ENCODE measurements at regions not wholly inside any gene's neighbourhood (a gene's known extent, or its start where the extent isn't known, plus 50 kb on each side); places are given as distances from the start of the nearest gene placed in this dataset.
A peak's percentile ranks its signal among the peaks of the same experiment; 100 is the strongest.

DNA sequence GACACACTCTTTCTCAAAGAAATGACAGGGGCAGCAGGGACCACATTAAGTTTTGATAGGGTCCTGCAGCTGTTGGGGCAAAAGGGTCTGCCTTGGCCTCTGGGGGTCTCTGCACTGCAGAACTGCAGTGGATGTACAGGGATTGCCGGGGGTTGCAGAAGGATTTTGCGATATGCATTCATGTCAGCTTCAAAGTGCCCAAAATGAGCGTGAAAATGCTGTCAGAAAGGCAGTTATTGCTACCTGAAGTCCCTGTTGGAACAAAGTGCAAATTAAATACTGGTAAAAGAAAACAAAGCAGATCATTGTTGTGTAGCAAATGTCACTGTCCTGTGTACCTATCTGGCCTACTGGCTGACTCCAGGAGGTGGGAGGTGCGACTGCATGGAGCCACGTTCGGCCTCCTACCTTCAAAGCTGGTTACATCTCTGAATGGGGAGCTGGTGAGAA, 78.8 kb upstream of the MAP4K3 start:
- Histone ChIP-seq H3K4ac (ENCODE audit: low read depth in 1 of 2, low read length in 2 of 2) (peak overlapping the region; percentile 17 to 28), H2BK12ac (ENCODE audit: low read length in 2 of 2) (peak overlapping the region; percentile 78 to 89), H3K4me2 (ENCODE audit: low read length, poor library complexity, severe bottlenecking) (no peak overlapping the region), H3K23ac (ENCODE audit: low read length in 2 of 2) (no peak overlapping the region), H3K18ac (ENCODE audit: low read depth in 1 of 2, low read length in 2 of 2) (peak overlapping the region; percentile 56 to 87), H4K91ac (ENCODE audit: low read length) (no peak overlapping the region), H3K4me3 (ENCODE audit: insufficient read depth in 1 of 2, low read depth in 1 of 2, low read length in 2 of 2) (no peak overlapping the region), H3K9me3 (ENCODE audit: control insufficient read depth, low read length) (no peaks in the 10 kb centered on the region), H4K8ac (ENCODE audit: low read length) (peak overlapping the region; percentile 45), H3K79me1 (replicated peaks; ENCODE audit: low read length, poor library complexity, severe bottlenecking) (peaks cover 4% of the 10 kb centered on the region), H3K27me3 (ENCODE audit: control insufficient read depth in 1 of 2, insufficient read depth in 1 of 2, low read length in 2 of 2) (no peaks in the 10 kb centered on the region), H2AFZ (ENCODE audit: low read depth, low read length) (no peak overlapping the region), H3K4me1 (ENCODE audit: control insufficient read depth, insufficient read depth, low read depth, low read length) (peaks cover 12% of the 10 kb centered on the region), H2BK120ac (ENCODE audit: low read depth, low read length) (peak overlapping the region; percentile 66), H2BK15ac (ENCODE audit: low read depth, poor library complexity, severe bottlenecking) (peak overlapping the region; percentile 60), H3K36me3 (ENCODE audit: control insufficient read depth in 1 of 2, insufficient read depth in 2 of 2, low read depth in 1 of 2, low read length in 2 of 2) (no peaks in the 10 kb centered on the region), H2BK5ac (ENCODE audit: low read depth, low read length, poor library complexity, severe bottlenecking) (no peak overlapping the region), H3K9ac (ENCODE audit: low read length) (no peak overlapping the region), H2AK5ac (ENCODE audit: low read length, severe bottlenecking) (peak overlapping the region; percentile 86), H3K14ac (ENCODE audit: low read length in 2 of 2) (peak overlapping the region in 1 of 2 experiments; percentile 18), H3K27ac (ENCODE audit: low read length, poor library complexity, severe bottlenecking) (no peak overlapping the region)
- 72% methylated on average over 6 of the region's 6 CpGs for WGBS
- no peak for DNase-seq

DNA sequence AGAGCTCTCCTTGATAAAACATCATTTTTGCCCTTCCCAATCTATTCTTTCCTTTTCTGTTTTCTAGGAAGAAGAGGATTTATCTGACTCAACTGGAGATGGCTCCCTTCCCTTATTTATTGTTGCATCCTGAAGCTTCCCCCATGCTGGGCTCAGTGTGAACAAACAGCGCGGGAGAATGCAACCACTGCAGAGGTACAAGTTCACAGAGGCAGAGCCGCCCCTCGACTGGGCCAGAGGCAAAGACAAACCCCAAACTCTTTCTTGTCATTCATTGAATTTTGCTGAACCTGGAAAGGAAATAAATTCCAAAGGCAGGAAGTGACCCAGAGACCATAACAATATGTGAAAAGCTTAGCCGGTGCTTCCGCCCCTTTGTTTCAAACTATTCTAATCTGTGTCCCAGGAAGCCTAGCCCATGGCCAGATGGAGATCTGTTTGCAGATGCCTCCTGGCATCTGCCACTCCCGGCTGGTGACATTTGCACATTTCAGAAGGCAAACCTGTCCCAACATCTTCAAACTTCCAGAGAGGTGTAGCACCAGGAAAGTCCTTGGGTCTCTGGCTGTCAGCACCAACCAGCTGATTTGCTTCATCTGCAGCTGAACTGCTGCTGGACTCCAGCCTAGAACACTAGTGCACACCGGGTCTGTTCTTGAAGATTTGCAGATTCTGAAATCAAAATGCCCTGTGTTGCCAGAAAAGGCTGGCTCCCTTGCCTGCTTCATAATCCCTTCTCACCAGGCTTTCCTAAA, 79.4 kb upstream of the MAP4K3 start:
- Histone ChIP-seq H2BK15ac (ENCODE audit: low read depth, poor library complexity, severe bottlenecking) (peak overlapping the region; percentile 60), H3K14ac (ENCODE audit: low read length in 2 of 2) (no peak overlapping the region), H3K9ac (ENCODE audit: low read length) (no peak overlapping the region), H3K27ac (ENCODE audit: low read length, poor library complexity, severe bottlenecking) (no peak overlapping the region), H2AFZ (ENCODE audit: low read depth, low read length) (no peak overlapping the region), H3K4me3 (ENCODE audit: insufficient read depth in 1 of 2, low read depth in 1 of 2, low read length in 2 of 2) (no peak overlapping the region), H2AK5ac (ENCODE audit: low read length, severe bottlenecking) (peak overlapping the region; percentile 62), H4K91ac (ENCODE audit: low read length) (no peak overlapping the region), H3K4me1 (ENCODE audit: control insufficient read depth, insufficient read depth, low read depth, low read length) (peaks cover 9% of the 10 kb centered on the region), H2BK120ac (ENCODE audit: low read depth, low read length) (no peak overlapping the region), H3K27me3 (ENCODE audit: control insufficient read depth in 1 of 2, insufficient read depth in 1 of 2, low read length in 2 of 2) (no peaks in the 10 kb centered on the region), H2BK5ac (ENCODE audit: low read depth, low read length, poor library complexity, severe bottlenecking) (peak overlapping the region; percentile 22), H3K18ac (ENCODE audit: low read depth in 1 of 2, low read length in 2 of 2) (peak overlapping the region; percentile 31 to 35), H3K4me2 (ENCODE audit: low read length, poor library complexity, severe bottlenecking) (no peak overlapping the region), H3K23ac (ENCODE audit: low read length in 2 of 2) (no peak overlapping the region), H4K8ac (ENCODE audit: low read length) (peak overlapping the region; percentile 85), H3K79me1 (replicated peaks; ENCODE audit: low read length, poor library complexity, severe bottlenecking) (peaks cover 2% of the 10 kb centered on the region), H3K36me3 (ENCODE audit: control insufficient read depth in 1 of 2, insufficient read depth in 2 of 2, low read depth in 1 of 2, low read length in 2 of 2) (peaks cover 0 to 3% of the 10 kb centered on the region in 2 experiments), H2BK12ac (ENCODE audit: low read length in 2 of 2) (peak overlapping the region; percentile 11 to 59), H3K9me3 (ENCODE audit: control insufficient read depth, low read length) (peaks cover 4% of the 10 kb centered on the region), H3K4ac (ENCODE audit: low read depth in 1 of 2, low read length in 2 of 2) (peak overlapping the region in 1 of 2 experiments; percentile 36)
- WGBS, result 60% methylated on average over 8 of the region's 8 CpGs
- DNase-seq, result peak; percentile 44

DNA sequence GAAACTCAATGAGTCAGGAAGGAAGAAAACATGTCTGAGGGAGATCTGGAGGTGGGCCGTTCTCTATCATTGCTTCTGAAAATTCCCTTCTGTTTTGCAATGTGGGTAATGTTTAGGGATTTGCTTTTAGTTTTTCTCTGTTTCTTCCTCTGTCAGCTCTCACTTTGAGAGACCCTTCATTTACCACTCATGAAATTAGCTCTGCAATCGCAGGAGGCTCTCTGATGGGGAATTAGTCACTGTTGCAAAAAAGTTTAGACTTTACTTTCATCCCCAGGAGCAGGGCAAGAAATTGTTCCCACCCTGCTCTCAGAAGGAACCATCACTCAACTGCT, 80.0 kb upstream of the MAP4K3 start:
- Histone ChIP-seq H3K36me3 (ENCODE audit: control insufficient read depth in 1 of 2, insufficient read depth in 2 of 2, low read depth in 1 of 2, low read length in 2 of 2) (peaks cover 0 to 7% of the 10 kb centered on the region in 2 experiments), H2AK5ac (ENCODE audit: low read length, severe bottlenecking) (peak overlapping the region; percentile 80), H4K91ac (ENCODE audit: low read length) (no peak overlapping the region), H3K4me1 (ENCODE audit: control insufficient read depth, insufficient read depth, low read depth, low read length) (peaks cover 8% of the 10 kb centered on the region), H3K23ac (ENCODE audit: low read length in 2 of 2) (no peak overlapping the region), H3K79me1 (replicated peaks; ENCODE audit: low read length, poor library complexity, severe bottlenecking) (peaks cover 2% of the 10 kb centered on the region), H3K4me3 (ENCODE audit: insufficient read depth in 1 of 2, low read depth in 1 of 2, low read length in 2 of 2) (no peak overlapping the region), H3K27ac (ENCODE audit: low read length, poor library complexity, severe bottlenecking) (peak overlapping the region; percentile 8), H3K9me3 (ENCODE audit: control insufficient read depth, low read length) (peaks cover 9% of the 10 kb centered on the region), H4K8ac (ENCODE audit: low read length) (peak overlapping the region; percentile 85), H2BK12ac (ENCODE audit: low read length in 2 of 2) (peak overlapping the region in 1 of 2 experiments; percentile 38), H3K14ac (ENCODE audit: low read length in 2 of 2) (no peak overlapping the region), H2BK5ac (ENCODE audit: low read depth, low read length, poor library complexity, severe bottlenecking) (no peak overlapping the region), H3K4ac (ENCODE audit: low read depth in 1 of 2, low read length in 2 of 2) (peak overlapping the region in 1 of 2 experiments; percentile 36), H2BK15ac (ENCODE audit: low read depth, poor library complexity, severe bottlenecking) (peak overlapping the region; percentile 94), H3K27me3 (ENCODE audit: control insufficient read depth in 1 of 2, insufficient read depth in 1 of 2, low read length in 2 of 2) (no peaks in the 10 kb centered on the region), H2BK120ac (ENCODE audit: low read depth, low read length) (no peak overlapping the region), H2AFZ (ENCODE audit: low read depth, low read length) (no peak overlapping the region), H3K4me2 (ENCODE audit: low read length, poor library complexity, severe bottlenecking) (no peak overlapping the region), H3K18ac (ENCODE audit: low read depth in 1 of 2, low read length in 2 of 2) (peak overlapping the region in 1 of 2 experiments; percentile 78), H3K9ac (ENCODE audit: low read length) (no peak overlapping the region)
- WGBS, result 71% methylated on average over 1 of the region's 2 CpGs
- DNase-seq, result no peak

DNA sequence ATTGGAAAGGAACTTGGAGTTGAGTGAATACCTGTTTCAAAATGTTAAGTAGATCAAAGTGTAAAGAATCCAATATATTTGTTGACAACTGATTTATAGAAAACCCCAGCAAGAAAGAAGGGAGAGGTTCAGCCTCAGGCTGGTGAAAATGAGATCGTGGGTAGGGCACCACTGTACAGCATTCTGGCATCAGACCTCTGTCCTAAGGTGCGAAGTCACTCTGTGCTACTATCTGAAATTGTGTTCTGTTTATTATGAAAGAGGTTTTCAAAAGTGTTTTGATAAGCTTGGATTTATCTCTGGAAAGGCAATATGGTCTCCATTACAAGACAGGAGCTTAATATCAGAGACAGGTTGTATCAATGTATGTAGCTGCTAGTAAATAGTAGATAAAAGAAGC, 80.5 kb upstream of the MAP4K3 start:
- Histone ChIP-seq H3K4ac (ENCODE audit: low read depth in 1 of 2, low read length in 2 of 2) (no peak overlapping the region), H3K4me2 (ENCODE audit: low read length, poor library complexity, severe bottlenecking) (no peak overlapping the region), H3K36me3 (ENCODE audit: control insufficient read depth in 1 of 2, insufficient read depth in 2 of 2, low read depth in 1 of 2, low read length in 2 of 2) (peaks cover 0 to 7% of the 10 kb centered on the region in 2 experiments), H4K91ac (ENCODE audit: low read length) (no peak overlapping the region), H3K27ac (ENCODE audit: low read length, poor library complexity, severe bottlenecking) (no peak overlapping the region), H3K18ac (ENCODE audit: low read depth in 1 of 2, low read length in 2 of 2) (peak overlapping the region in 1 of 2 experiments; percentile 78), H4K8ac (ENCODE audit: low read length) (no peak overlapping the region), H3K23ac (ENCODE audit: low read length in 2 of 2) (no peak overlapping the region), H3K4me3 (ENCODE audit: insufficient read depth in 1 of 2, low read depth in 1 of 2, low read length in 2 of 2) (no peak overlapping the region), H3K79me1 (replicated peaks; ENCODE audit: low read length, poor library complexity, severe bottlenecking) (peaks cover 2% of the 10 kb centered on the region), H3K14ac (ENCODE audit: low read length in 2 of 2) (no peak overlapping the region), H3K9me3 (ENCODE audit: control insufficient read depth, low read length) (peaks cover 9% of the 10 kb centered on the region), H3K27me3 (ENCODE audit: control insufficient read depth in 1 of 2, insufficient read depth in 1 of 2, low read length in 2 of 2) (no peaks in the 10 kb centered on the region), H2BK12ac (ENCODE audit: low read length in 2 of 2) (peak overlapping the region in 1 of 2 experiments; percentile 38), H2AK5ac (ENCODE audit: low read length, severe bottlenecking) (peak overlapping the region; percentile 3), H3K9ac (ENCODE audit: low read length) (no peak overlapping the region), H2BK5ac (ENCODE audit: low read depth, low read length, poor library complexity, severe bottlenecking) (no peak overlapping the region), H2BK120ac (ENCODE audit: low read depth, low read length) (no peak overlapping the region), H2BK15ac (ENCODE audit: low read depth, poor library complexity, severe bottlenecking) (no peak overlapping the region), H2AFZ (ENCODE audit: low read depth, low read length) (no peak overlapping the region), H3K4me1 (ENCODE audit: control insufficient read depth, insufficient read depth, low read depth, low read length) (peaks cover 5% of the 10 kb centered on the region)
- DNase-seq, result no peak
- 93% methylated on average over 2 of the region's 2 CpGs for WGBS

All from mesenchymal stem cell (in vitro differentiated cells and primary cell).